WERI-Rb-1 (cell line): ENCODE measurements at regions not wholly inside any gene's neighbourhood (a gene's known extent, or its start where the extent isn't known, plus 50 kb on each side); places are given as distances from the start of the nearest gene placed in this dataset.

Experiments
- DNase-seq: peaks from one replicate; pipeline ENCODE4 v3.0.0-alpha.2; 2020
- H3K27ac ChIP-seq: fragments of 250-450 bp; sonication (Bioruptor Pico); 2 replicates; pipeline ENCODE4 v1.5.1; 2020; ENCODE audit warnings: mild to moderate bottlenecking, moderate library complexity
- H3K27me3 ChIP-seq: fragments of 250-450 bp; sonication (Bioruptor Pico); 2 replicates; pipeline ENCODE4 v1.5.1; 2021; ENCODE audit warnings: mild to moderate bottlenecking, low read depth, moderate library complexity; ENCODE audit not compliant: insufficient read depth, severe bottlenecking
- H3K36me3 ChIP-seq: fragments of 250-450 bp; sonication (Bioruptor Pico); 2 replicates; pipeline ENCODE4 v1.5.1; 2020; ENCODE audit warnings: mild to moderate bottlenecking, moderate library complexity
- H3K4me3 ChIP-seq: 2 replicates; pipeline ENCODE4 v1.5.1; 2011; ENCODE audit warnings: low read depth, mild to moderate bottlenecking, control low read depth, low read length
- H3K9me3 ChIP-seq: fragments of 250-450 bp; sonication (Bioruptor Pico); 2 replicates; pipeline ENCODE4 v1.5.1; 2021; ENCODE audit warnings: mild to moderate bottlenecking, moderate library complexity; ENCODE audit not compliant: severe bottlenecking
- CTCF ChIP-seq: IDR thresholded peaks from 2 replicates; pipeline ENCODE4 v1.5.1; 2011; ENCODE audit warnings: low read depth, mild to moderate bottlenecking, control low read depth, inconsistent platforms, low read length

GRCh38 chr4:159016593-159017024 is 86.3 kb upstream of the RAPGEF2 start:
- DNase-seq: peak; percentile 62
- TF ChIP-seq CTCF: peak; percentile 59
- H3K27ac ChIP-seq: no peak overlapping the region
- H3K4me3 ChIP-seq: peak overlapping the region; percentile 14
- no peaks in the 10 kb centered on the region for H3K36me3 ChIP-seq
- no peaks in the 10 kb centered on the region for H3K9me3 ChIP-seq
- no peaks in the 10 kb centered on the region for H3K27me3 ChIP-seq

- Histone ChIP-seq H3K27me3 (no peaks in the 10 kb centered on the region), H3K9me3 (no peaks in the 10 kb centered on the region), H3K27ac (no peak overlapping the region), H3K4me3 (no peak overlapping the region), H3K36me3 (no peaks in the 10 kb centered on the region)
- TF ChIP-seq CTCF: no peak
- no peak for DNase-seq
Observed at GRCh38 chr4:159017323-159018026, 85.4 kb upstream of the RAPGEF2 start.

GRCh38 chr4:159018062-159018629 is 84.7 kb upstream of the RAPGEF2 start:
- no peak overlapping the region for H3K4me3 ChIP-seq
- no peaks in the 10 kb centered on the region for H3K36me3 ChIP-seq
- no peaks in the 10 kb centered on the region for H3K9me3 ChIP-seq
- H3K27ac ChIP-seq: no peak overlapping the region
- TF ChIP-seq CTCF: no peak
- no peak for DNase-seq
- no peaks in the 10 kb centered on the region for H3K27me3 ChIP-seq

- H3K4me3 ChIP-seq: no peak overlapping the region
- DNase-seq: no peak
- no peak for TF ChIP-seq CTCF
- H3K27ac ChIP-seq: no peak overlapping the region
- no peaks in the 10 kb centered on the region for H3K9me3 ChIP-seq
- no peaks in the 10 kb centered on the region for H3K27me3 ChIP-seq
- H3K36me3 ChIP-seq: no peaks in the 10 kb centered on the region
Observed at GRCh38 chr4:159019356-159019755, 83.5 kb upstream of the RAPGEF2 start.

- H3K4me3 ChIP-seq: no peak overlapping the region
- no peak overlapping the region for H3K27ac ChIP-seq
- no peaks in the 10 kb centered on the region for H3K9me3 ChIP-seq
- no peaks in the 10 kb centered on the region for H3K36me3 ChIP-seq
- no peak for TF ChIP-seq CTCF
- DNase-seq: no peak
- no peaks in the 10 kb centered on the region for H3K27me3 ChIP-seq
Observed at GRCh38 chr4:159021597-159022385, 81.1 kb upstream of the RAPGEF2 start.
